HepG2 (cell line): ENCODE measurements at regions not wholly inside any gene's neighbourhood (a gene's known extent, or its start where the extent isn't known, plus 50 kb on each side); places are given as distances from the start of the nearest gene placed in this dataset.

Experiments
- ADNP ChIP-seq: sonication (generic); formaldehyde crosslinking; IDR thresholded peaks from 2 replicates; pipeline ENCODE4 v1.4.0; 2020; ENCODE audit warnings: missing genetic modification reagents
- AGO2 ChIP-seq: fragments of 200-400 bp; formaldehyde crosslinking; optimal IDR thresholded peaks from 2 replicates; pipeline ENCODE3; 2017; ENCODE audit warnings: mild to moderate bottlenecking, low read depth, low read length, moderate library complexity
- FOSL1 ChIP-seq: sonication (generic); formaldehyde crosslinking; IDR thresholded peaks from 2 replicates; pipeline ENCODE4 v1.9.0; 2021; ENCODE audit warnings: missing genetic modification reagents, borderline replicate concordance
- FOSL2 ChIP-seq: sonication (generic); formaldehyde crosslinking; IDR thresholded peaks from 2 replicates; pipeline ENCODE4 v1.4.0; 2020; ENCODE audit warnings: missing genetic modification reagents
- HDAC6 ChIP-seq: fragments of 200-600 bp; sonication (generic); IDR thresholded peaks from 2 replicates; pipeline ENCODE4 v1.7.0; 2017; ENCODE audit warnings: mild to moderate bottlenecking, antibody characterized with exemption, low read length, low read depth
- HMG20A ChIP-seq: IDR thresholded peaks from 2 replicates; pipeline ENCODE4 v1.6.1; 2016; ENCODE audit warnings: borderline replicate concordance
- RFX5 ChIP-seq: IDR thresholded peaks from 2 replicates; pipeline ENCODE4 v1.6.1; 2011; ENCODE audit warnings: low read depth, low read length, improper control_type of control experiment
- SAP130 ChIP-seq: IDR thresholded peaks from 2 replicates; pipeline ENCODE4 v1.6.1; 2016; ENCODE audit warnings: low read depth
- SRSF1 ChIP-seq: fragments of 200-400 bp; formaldehyde crosslinking; optimal IDR thresholded peaks from 2 replicates; pipeline ENCODE3; 2017; ENCODE audit warnings: mild to moderate bottlenecking, low read depth, low read length, moderate library complexity
- SRSF9 ChIP-seq: fragments of 200-400 bp; formaldehyde crosslinking; IDR thresholded peaks from 2 replicates; pipeline ENCODE4 v1.6.1; 2018; ENCODE audit warnings: borderline replicate concordance, mild to moderate bottlenecking, low read depth, low read length; ENCODE audit not compliant: insufficient read depth, poor library complexity, severe bottlenecking
- TOPORS ChIP-seq: sonication (generic); formaldehyde crosslinking; IDR thresholded peaks from 2 replicates; pipeline ENCODE4 v1.8.0; 2023; ENCODE audit warnings: mild to moderate bottlenecking, missing genetic modification reagents
- ZFP36L2 ChIP-seq: sonication (generic); formaldehyde crosslinking; IDR thresholded peaks from 2 replicates; pipeline ENCODE4 v1.4.0; 2020; ENCODE audit warnings: missing genetic modification reagents
- ZNF124 ChIP-seq: sonication (generic); formaldehyde crosslinking; IDR thresholded peaks from 2 replicates; pipeline ENCODE4 v1.4.0; 2020; ENCODE audit warnings: missing genetic modification reagents
- ZNF136 ChIP-seq: sonication (generic); formaldehyde crosslinking; IDR thresholded peaks from 2 replicates; pipeline ENCODE4 v1.8.1; 2022; ENCODE audit warnings: low read depth, mild to moderate bottlenecking, moderate library complexity, missing genetic modification reagents
- ZNF234 ChIP-seq: sonication (generic); formaldehyde crosslinking; conservative IDR thresholded peaks from 2 replicates; pipeline ENCODE4 v1.5.1; 2020; ENCODE audit warnings: mild to moderate bottlenecking, missing genetic modification reagents
- ZNF569 ChIP-seq: sonication (generic); formaldehyde crosslinking; IDR thresholded peaks from 2 replicates; pipeline ENCODE4 v1.5.0; 2020; ENCODE audit warnings: mild to moderate bottlenecking, missing genetic modification reagents, moderate library complexity, borderline replicate concordance
- ZNF644 ChIP-seq: IDR thresholded peaks from 2 replicates; pipeline ENCODE4 v1.6.1; 2016; ENCODE audit warnings: low read depth
- ZNF841 ChIP-seq: sonication (generic); formaldehyde crosslinking; IDR thresholded peaks from 2 replicates; pipeline ENCODE4 v1.8.1; 2023; ENCODE audit warnings: missing genetic modification reagents, borderline replicate concordance
- TF ChIP-seq, protein P1 (sequence below): sonication (generic); formaldehyde crosslinking; IDR thresholded peaks from 2 replicates; pipeline ENCODE4 v1.4.0; 2020; ENCODE audit warnings: missing genetic modification reagents
- TF ChIP-seq, protein P2 (sequence below): IDR thresholded peaks from 2 replicates; pipeline ENCODE4 v1.6.1; 2016; ENCODE audit warnings: missing biosample characterization, missing genetic modification reagents, low read depth
- TF ChIP-seq, protein P3 (sequence below): sonication (generic); formaldehyde crosslinking; conservative IDR thresholded peaks from 2 replicates; pipeline ENCODE4 v1.8.0; 2022; ENCODE audit warnings: low read depth, missing genetic modification reagents
- TF ChIP-seq, protein P4 (sequence below): sonication (generic); formaldehyde crosslinking; IDR thresholded peaks from 2 replicates; pipeline ENCODE4 v1.4.0; 2020; ENCODE audit warnings: missing genetic modification reagents, mild to moderate bottlenecking, borderline replicate concordance

DNA sequence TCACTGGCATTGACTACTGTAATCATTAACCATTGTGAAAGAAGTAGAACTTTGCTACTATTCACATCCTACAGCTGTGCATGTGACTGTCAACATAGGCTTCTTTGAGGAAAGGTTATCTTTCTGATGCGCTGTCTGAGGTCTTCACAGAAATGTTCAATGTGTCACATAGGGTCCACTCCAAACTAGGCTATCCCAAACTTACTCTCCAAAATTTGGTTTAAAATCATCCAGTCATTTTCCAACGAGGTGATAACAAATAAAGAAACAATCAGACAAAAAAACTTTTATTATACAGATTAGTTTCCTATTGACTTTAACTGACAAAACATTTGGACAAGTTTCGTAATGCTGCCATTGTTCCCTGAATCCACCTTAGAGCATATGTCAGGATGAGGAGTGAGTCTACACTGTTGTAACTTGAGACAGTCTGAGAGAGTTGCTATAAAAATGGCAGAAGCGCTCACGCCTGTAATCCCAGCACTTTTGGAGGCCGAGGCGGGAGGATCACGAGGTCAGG lies 511.6 kb downstream of the PLOD2 start (continued):
- TF ChIP-seq ADNP (CRISPR knock-in tag) (no peak), ZNF644 (peak; percentile 82), ZNF569 (no peak), SRSF1 (no peak), ZNF841 (CRISPR knock-in tag) (no peak), ZNF136 (CRISPR knock-in tag) (no peak), RFX5 (no peak), TOPORS (CRISPR knock-in tag) (no peak), SRSF9 (no peak), ZNF124 (CRISPR knock-in tag) (peak; percentile 75; the same call in 1 of the 2 replicates), ZNF234 (no peak), FOSL2 (CRISPR knock-in tag) (peak; percentile 27; the same call in 1 of the 2 replicates), HDAC6 (no peak), ZFP36L2 (no peak), AGO2 (no peak), SAP130 (peak; percentile 72), HMG20A (CRISPR knock-in tag) (peak; percentile 69; the same call in 1 of the 2 replicates), FOSL1 (CRISPR knock-in tag) (no peak)
- TF ChIP-seq, protein P1, sequence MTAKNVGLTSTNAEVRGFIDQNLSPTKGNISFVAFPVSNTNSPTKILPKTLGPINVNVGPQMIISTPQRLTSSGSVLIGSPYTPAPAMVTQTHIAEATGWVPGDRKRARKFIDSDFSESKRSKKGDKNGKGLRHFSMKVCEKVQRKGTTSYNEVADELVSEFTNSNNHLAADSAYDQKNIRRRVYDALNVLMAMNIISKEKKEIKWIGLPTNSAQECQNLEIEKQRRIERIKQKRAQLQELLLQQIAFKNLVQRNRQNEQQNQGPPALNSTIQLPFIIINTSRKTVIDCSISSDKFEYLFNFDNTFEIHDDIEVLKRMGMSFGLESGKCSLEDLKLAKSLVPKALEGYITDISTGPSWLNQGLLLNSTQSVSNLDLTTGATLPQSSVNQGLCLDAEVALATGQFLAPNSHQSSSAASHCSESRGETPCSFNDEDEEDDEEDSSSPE: no peak
- TF ChIP-seq, protein P2, sequence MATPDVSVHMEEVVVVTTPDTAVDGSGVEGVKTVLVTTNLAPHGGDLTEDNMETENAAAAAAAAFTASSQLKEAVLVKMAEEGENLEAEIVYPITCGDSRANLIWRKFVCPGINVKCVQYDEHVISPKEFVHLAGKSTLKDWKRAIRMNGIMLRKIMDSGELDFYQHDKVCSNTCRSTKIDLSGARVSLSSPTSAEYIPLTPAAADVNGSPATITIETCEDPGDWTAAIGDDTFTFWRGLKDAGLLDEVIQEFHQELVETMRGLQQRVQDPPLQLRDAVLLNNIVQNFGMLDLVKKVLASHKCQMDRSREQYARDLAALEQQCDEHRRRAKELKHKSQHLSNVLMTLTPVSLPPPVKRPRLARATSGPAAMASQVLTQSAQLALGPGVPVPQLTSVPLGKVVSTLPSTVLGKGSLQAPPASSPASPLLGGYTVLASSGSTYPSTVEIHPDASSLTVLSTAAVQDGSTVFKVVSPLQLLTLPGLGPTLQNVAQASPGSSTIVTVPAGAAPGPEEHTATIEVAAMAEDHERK: no peak
- TF ChIP-seq, protein P3, sequence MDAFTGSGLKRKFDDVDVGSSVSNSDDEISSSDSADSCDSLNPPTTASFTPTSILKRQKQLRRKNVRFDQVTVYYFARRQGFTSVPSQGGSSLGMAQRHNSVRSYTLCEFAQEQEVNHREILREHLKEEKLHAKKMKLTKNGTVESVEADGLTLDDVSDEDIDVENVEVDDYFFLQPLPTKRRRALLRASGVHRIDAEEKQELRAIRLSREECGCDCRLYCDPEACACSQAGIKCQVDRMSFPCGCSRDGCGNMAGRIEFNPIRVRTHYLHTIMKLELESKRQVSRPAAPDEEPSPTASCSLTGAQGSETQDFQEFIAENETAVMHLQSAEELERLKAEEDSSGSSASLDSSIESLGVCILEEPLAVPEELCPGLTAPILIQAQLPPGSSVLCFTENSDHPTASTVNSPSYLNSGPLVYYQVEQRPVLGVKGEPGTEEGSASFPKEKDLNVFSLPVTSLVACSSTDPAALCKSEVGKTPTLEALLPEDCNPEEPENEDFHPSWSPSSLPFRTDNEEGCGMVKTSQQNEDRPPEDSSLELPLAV: no peak
- TF ChIP-seq, protein P4, sequence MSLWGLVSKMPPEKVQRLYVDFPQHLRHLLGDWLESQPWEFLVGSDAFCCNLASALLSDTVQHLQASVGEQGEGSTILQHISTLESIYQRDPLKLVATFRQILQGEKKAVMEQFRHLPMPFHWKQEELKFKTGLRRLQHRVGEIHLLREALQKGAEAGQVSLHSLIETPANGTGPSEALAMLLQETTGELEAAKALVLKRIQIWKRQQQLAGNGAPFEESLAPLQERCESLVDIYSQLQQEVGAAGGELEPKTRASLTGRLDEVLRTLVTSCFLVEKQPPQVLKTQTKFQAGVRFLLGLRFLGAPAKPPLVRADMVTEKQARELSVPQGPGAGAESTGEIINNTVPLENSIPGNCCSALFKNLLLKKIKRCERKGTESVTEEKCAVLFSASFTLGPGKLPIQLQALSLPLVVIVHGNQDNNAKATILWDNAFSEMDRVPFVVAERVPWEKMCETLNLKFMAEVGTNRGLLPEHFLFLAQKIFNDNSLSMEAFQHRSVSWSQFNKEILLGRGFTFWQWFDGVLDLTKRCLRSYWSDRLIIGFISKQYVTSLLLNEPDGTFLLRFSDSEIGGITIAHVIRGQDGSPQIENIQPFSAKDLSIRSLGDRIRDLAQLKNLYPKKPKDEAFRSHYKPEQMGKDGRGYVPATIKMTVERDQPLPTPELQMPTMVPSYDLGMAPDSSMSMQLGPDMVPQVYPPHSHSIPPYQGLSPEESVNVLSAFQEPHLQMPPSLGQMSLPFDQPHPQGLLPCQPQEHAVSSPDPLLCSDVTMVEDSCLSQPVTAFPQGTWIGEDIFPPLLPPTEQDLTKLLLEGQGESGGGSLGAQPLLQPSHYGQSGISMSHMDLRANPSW (CRISPR knock-in tag): no peak
